OCI-LY1 (cell line): ENCODE measurements at regions not wholly inside any gene's neighbourhood (a gene's known extent, or its start where the extent isn't known, plus 50 kb on each side); places are given as distances from the start of the nearest gene placed in this dataset.

Experiments used
- EZH2 ChIP-seq: fragments of 200-600 bp; sonication (generic), shearing (Covaris generic); IDR thresholded peaks from 2 replicates; pipeline ENCODE4 v1.8.0; 2017; ENCODE audit warnings: borderline replicate concordance, mixed run types, mild to moderate bottlenecking, antibody characterized with exemption, low read length, moderate library complexity, mixed read lengths
- TF ChIP-seq, protein P1 (sequence below): fragments of 200-600 bp; sonication (generic), shearing (Covaris generic); IDR thresholded peaks from 2 replicates; pipeline ENCODE4 v1.5.1; 2017; ENCODE audit warnings: mild to moderate bottlenecking, antibody characterized with exemption, low read length, moderate library complexity, mixed read lengths

DNA sequence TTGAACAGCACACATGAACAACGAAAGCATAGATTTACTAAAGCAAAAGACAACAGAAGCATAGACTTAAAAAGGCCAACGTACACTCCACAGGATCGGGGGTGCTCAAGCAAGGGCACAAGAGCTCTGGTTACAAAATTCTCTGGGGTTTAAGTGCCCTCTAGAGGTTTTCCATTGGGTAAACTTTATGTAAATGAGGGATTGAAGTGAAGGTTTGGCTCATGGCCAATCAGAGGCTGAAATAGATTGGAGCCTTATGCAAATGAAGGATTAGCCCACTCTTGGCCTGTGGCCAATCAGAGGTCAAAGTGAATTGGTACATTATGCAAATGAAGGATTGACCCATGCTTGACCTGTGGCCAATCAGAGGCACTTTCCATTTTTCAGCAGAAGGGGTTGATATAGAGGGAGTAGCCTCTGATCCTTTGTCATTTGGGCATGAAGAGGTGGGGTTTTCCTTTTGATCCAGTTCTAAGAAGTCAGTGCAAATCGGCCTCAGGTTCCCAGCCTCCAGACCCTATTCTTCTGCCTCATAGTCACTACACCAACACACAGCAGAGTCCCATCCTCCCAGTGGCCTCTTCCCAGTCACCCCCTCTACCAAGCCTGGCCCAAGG is 244.9 kb downstream of the THBS2 start:
- no peak for TF ChIP-seq EZH2
- TF ChIP-seq, protein P1, sequence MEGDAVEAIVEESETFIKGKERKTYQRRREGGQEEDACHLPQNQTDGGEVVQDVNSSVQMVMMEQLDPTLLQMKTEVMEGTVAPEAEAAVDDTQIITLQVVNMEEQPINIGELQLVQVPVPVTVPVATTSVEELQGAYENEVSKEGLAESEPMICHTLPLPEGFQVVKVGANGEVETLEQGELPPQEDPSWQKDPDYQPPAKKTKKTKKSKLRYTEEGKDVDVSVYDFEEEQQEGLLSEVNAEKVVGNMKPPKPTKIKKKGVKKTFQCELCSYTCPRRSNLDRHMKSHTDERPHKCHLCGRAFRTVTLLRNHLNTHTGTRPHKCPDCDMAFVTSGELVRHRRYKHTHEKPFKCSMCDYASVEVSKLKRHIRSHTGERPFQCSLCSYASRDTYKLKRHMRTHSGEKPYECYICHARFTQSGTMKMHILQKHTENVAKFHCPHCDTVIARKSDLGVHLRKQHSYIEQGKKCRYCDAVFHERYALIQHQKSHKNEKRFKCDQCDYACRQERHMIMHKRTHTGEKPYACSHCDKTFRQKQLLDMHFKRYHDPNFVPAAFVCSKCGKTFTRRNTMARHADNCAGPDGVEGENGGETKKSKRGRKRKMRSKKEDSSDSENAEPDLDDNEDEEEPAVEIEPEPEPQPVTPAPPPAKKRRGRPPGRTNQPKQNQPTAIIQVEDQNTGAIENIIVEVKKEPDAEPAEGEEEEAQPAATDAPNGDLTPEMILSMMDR = no peak
